Panc1 (cell line): ENCODE measurements at regions not wholly inside any gene's neighbourhood (a gene's known extent, or its start where the extent isn't known, plus 50 kb on each side); places are given as distances from the start of the nearest gene placed in this dataset.

Source experiments
- ATAC-seq: fragments of 200-7000 bp; cut with Tn5 transposase; 2 replicates; pipeline ENCODE4 v1.9.1; 2020; ENCODE audit warnings: mild to moderate bottlenecking, moderate library complexity
- BruUV-seq: library from RNA; stranded (reverse); fragments of 400-500 nt; replicated peaks from 2 replicates; lab custom pipeline; 2021; lab: Mats Ljungman, UMichigan
- CTCF ChIA-PET: fragments of 300-600 bp; sonication (Branson Sonifier 250); formaldehyde crosslinking; loops from one replicate; lab custom pipeline; 2022; ENCODE audit warnings: antibody characterized with exemption; lab: Charles Lee
- POLR2A ChIA-PET: fragments of 300-600 bp; sonication (Branson Sonifier 250); formaldehyde crosslinking; loops from one replicate; lab custom pipeline; 2022; ENCODE audit warnings: antibody characterized with exemption; lab: Charles Lee
- DNase-seq: peaks from one replicate; pipeline ENCODE4 v3.0.0-alpha.2; 2010; ENCODE audit warnings: low read depth, low spot score
- H3K27ac ChIP-seq: 2 replicates; pipeline ENCODE4 v1.5.1; 2011; ENCODE audit warnings: mild to moderate bottlenecking, low read length, inconsistent platforms
- H3K27me3 ChIP-seq: fragments of 200-500 bp; sonication (Bioruptor generic); 2 replicates; pipeline ENCODE4 v1.6.0; 2014; ENCODE audit warnings: low read length, inconsistent platforms; ENCODE audit not compliant: control insufficient read depth, insufficient read depth
- H3K36me3 ChIP-seq: fragments of 200-500 bp; sonication (Bioruptor generic); 2 replicates; pipeline ENCODE4 v1.5.1; 2014; ENCODE audit warnings: inconsistent platforms, mild to moderate bottlenecking, low read length, moderate library complexity; ENCODE audit not compliant: control insufficient read depth, insufficient read depth
- H3K4me1 ChIP-seq: 2 replicates; pipeline ENCODE4 v1.5.1; 2011; ENCODE audit warnings: inconsistent platforms, mild to moderate bottlenecking, low read length, moderate library complexity; ENCODE audit not compliant: control insufficient read depth, insufficient read depth
- H3K4me3 ChIP-seq, 2 experiments: 2 replicates each; pipeline ENCODE4 v1.5.1; 2011 to 2012; ENCODE audit warnings: low read depth in 2 of 2, low read length in 2 of 2, mild to moderate bottlenecking in 2 of 2, inconsistent platforms in 1 of 2, moderate library complexity in 1 of 2
- H3K9me3 ChIP-seq: fragments of 200-500 bp; sonication (Bioruptor generic); 2 replicates; pipeline ENCODE4 v1.5.1; 2014; ENCODE audit warnings: low read depth, mild to moderate bottlenecking, inconsistent platforms, low read length, moderate library complexity; ENCODE audit not compliant: control insufficient read depth, insufficient read depth
- CTCF ChIP-seq: fragments of 450-650 bp; IDR thresholded peaks from 2 replicates; pipeline ENCODE4 v1.5.1; 2017; ENCODE audit warnings: mild to moderate bottlenecking
- POLR2AphosphoS5 ChIP-seq: IDR thresholded peaks from 2 replicates; pipeline ENCODE4 v1.6.1; 2012; ENCODE audit warnings: mild to moderate bottlenecking, low read depth, low read length, moderate library complexity
- REST ChIP-seq, 2 experiments: IDR thresholded peaks; 2 replicates each; pipeline ENCODE4 v1.6.1; 2011 to 2012; ENCODE audit warnings: low read depth in 2 of 2, control low read depth in 1 of 2, low read length in 1 of 2, mild to moderate bottlenecking in 1 of 2, moderate library complexity in 1 of 2; ENCODE audit not compliant: insufficient read depth in 1 of 2
- SIN3A ChIP-seq: IDR thresholded peaks from 2 replicates; pipeline ENCODE4 v1.6.1; 2012; ENCODE audit warnings: low read depth, mild to moderate bottlenecking, low read length, moderate library complexity, borderline replicate concordance; ENCODE audit not compliant: insufficient read depth
- TCF7L2 ChIP-seq: IDR thresholded peaks from 2 replicates; pipeline ENCODE4 v1.6.1; 2011; ENCODE audit warnings: mild to moderate bottlenecking, low read depth, low read length, inconsistent platforms
- in situ Hi-C: cut with HindIII; loops from 2 replicates; pipeline ENCODE4 v1.10.0; 2016; ENCODE audit warnings: low sequenced_read_pairs, low pct_unique_long_range_greater_than_20kb
- intact Hi-C: fragments of 100-400 bp; cut with micrococcal nuclease; formaldehyde crosslinking; loops from one replicate; pipeline ENCODE4 v1.10.0; 2022; ENCODE audit not compliant: unreplicated experiment

DNA sequence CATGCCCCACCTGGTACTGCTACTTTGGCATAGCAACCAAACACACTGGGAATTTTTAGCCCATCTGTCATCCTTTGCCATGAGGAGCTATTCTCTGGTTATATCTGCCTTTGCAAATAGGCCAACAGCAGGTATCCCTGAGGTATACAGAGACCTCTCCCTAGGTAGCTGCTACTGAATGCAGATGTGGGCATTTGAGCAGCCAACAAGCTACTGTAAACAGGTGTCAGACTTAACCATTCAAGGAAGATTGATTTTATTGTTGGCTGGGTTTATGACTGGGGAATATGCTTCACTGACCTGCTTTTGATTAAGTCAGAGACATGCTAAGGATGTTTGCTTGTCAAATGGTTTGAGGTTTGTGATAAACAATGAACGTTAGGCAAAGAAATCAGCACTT, 183.2 kb downstream of the OXSM start:
- Histone ChIP-seq H3K4me3 (no peak overlapping the region), H3K27ac (no peak overlapping the region), H3K27me3 (no peaks in the 10 kb centered on the region), H3K4me1 (no peaks in the 10 kb centered on the region), H3K36me3 (no peaks in the 10 kb centered on the region), H3K9me3 (no peaks in the 10 kb centered on the region)
- ChIA-PET POLR2A (no interaction called here), CTCF (no interaction called here)
- TF ChIP-seq REST (IDR thresholded peaks at IDR 0.05; ENCODE audit: insufficient read depth in 1 of 2, low read depth in 2 of 2, low read length in 1 of 2): no peak
- no peak for TF ChIP-seq CTCF
- no peak for TF ChIP-seq SIN3A
- no peak for TF ChIP-seq TCF7L2
- no peak for TF ChIP-seq POLR2AphosphoS5
- no TSS peak for BruUV-seq
- in situ Hi-C loops (no loop called here), intact Hi-C loops (no loop called here)
- ATAC-seq: no peak
- DNase-seq: no peak

- ChIA-PET POLR2A (no interaction called here), CTCF (no interaction called here)
- TF ChIP-seq SIN3A: no peak
- TF ChIP-seq CTCF: no peak
- no peak for TF ChIP-seq TCF7L2
- TF ChIP-seq POLR2AphosphoS5: no peak
- no peak for TF ChIP-seq REST (IDR thresholded peaks at IDR 0.05; ENCODE audit: insufficient read depth in 1 of 2, low read depth in 2 of 2, low read length in 1 of 2)
Measured at GRCh38 chr3:25982756-25983155, 192.9 kb downstream of the OXSM start.

More at GRCh38 chr3:25982756-25983155, 192.9 kb downstream of the OXSM start:
- Histone ChIP-seq H3K27me3 (no peaks in the 10 kb centered on the region), H3K4me1 (no peaks in the 10 kb centered on the region), H3K9me3 (no peaks in the 10 kb centered on the region), H3K4me3 (no peak overlapping the region), H3K27ac (no peak overlapping the region), H3K36me3 (no peaks in the 10 kb centered on the region)
- no TSS peak for BruUV-seq
- in situ Hi-C loops (no loop called here), intact Hi-C loops (no loop called here)
- no peak for DNase-seq
- ATAC-seq: no peak
